HG03457 (cell line): ENCODE measurements at regions not wholly inside any gene's neighbourhood (a gene's known extent, or its start where the extent isn't known, plus 50 kb on each side); places are given as distances from the start of the nearest gene placed in this dataset.
"Not testable (repeated sequence)": the region's sequence is repeated elsewhere in the genome, so short reads cannot be mapped to it uniquely, and the experiment has no call there.

ENCODE experiments used
- ATAC-seq: cut with Tn5 transposase; IDR thresholded peaks from one replicate; pipeline ENCODE4 v1.9.1; 2021; ENCODE audit warnings: moderate number of reproducible peaks; ENCODE audit not compliant: unreplicated experiment

- ATAC-seq = no peak
These were observed 726.4 kb upstream of the SOX11 start for GRCh38 chr2:4965556-4966320.

GRCh38 chr2:4967206-4967605, 725.0 kb upstream of the SOX11 start:
- ATAC-seq = no peak

GRCh38 chr2:4972472-4972871, 719.7 kb upstream of the SOX11 start:
- ATAC-seq = no peak

- no peak for ATAC-seq
These were observed 718.8 kb upstream of the SOX11 start for GRCh38 chr2:4973354-4973753.

- ATAC-seq = no peak
These were observed 718.2 kb upstream of the SOX11 start for GRCh38 chr2:4973973-4974372.

GRCh38 chr2:4976407-4976806, 715.8 kb upstream of the SOX11 start:
- ATAC-seq = no peak

- no peak for ATAC-seq
These were observed 713.1 kb upstream of the SOX11 start for GRCh38 chr2:4979111-4979510.

GRCh38 chr2:4980995-4981394, 711.2 kb upstream of the SOX11 start:
- ATAC-seq = no peak

GRCh38 chr2:4981802-4982409, 710.3 kb upstream of the SOX11 start:
- no peak for ATAC-seq

- not testable (repeated sequence) for ATAC-seq
These were observed 703.7 kb upstream of the SOX11 start for GRCh38 chr2:4988444-4988843.

GRCh38 chr2:4992226-4992625, 700.0 kb upstream of the SOX11 start:
- ATAC-seq = no peak

GRCh38 chr2:4995466-4995865, 696.7 kb upstream of the SOX11 start:
- no peak for ATAC-seq

- ATAC-seq = no peak
These were observed 684.6 kb upstream of the SOX11 start for GRCh38 chr2:5007596-5007995.

GRCh38 chr2:5019324-5019723, 672.9 kb upstream of the SOX11 start:
- ATAC-seq = no peak

GRCh38 chr2:5020116-5020875, 671.9 kb upstream of the SOX11 start:
- ATAC-seq = no peak

GRCh38 chr2:5021136-5021535, 671.0 kb upstream of the SOX11 start:
- no peak for ATAC-seq

- ATAC-seq = no peak
These were observed 670.1 kb upstream of the SOX11 start for GRCh38 chr2:5022061-5022460.

- ATAC-seq = not testable (repeated sequence)
These were observed 669.2 kb upstream of the SOX11 start for GRCh38 chr2:5022708-5023635.

GRCh38 chr2:5026571-5027234, 665.5 kb upstream of the SOX11 start:
- no peak for ATAC-seq

GRCh38 chr2:5035057-5035488, 657.1 kb upstream of the SOX11 start:
- no peak for ATAC-seq
